Medulla oblongata (tissue), 1 donor: ENCODE measurements at regions not wholly inside any gene's neighbourhood (a gene's known extent, or its start where the extent isn't known, plus 50 kb on each side); places are given as distances from the start of the nearest gene placed in this dataset.
A peak's percentile ranks its signal among the peaks of the same experiment; 100 is the strongest.

ENCODE experiments used
- DNase-seq: peaks from one replicate; pipeline ENCODE4 v3.0.0-alpha.2; 2015; ENCODE audit errors: extremely low spot score

DNA sequence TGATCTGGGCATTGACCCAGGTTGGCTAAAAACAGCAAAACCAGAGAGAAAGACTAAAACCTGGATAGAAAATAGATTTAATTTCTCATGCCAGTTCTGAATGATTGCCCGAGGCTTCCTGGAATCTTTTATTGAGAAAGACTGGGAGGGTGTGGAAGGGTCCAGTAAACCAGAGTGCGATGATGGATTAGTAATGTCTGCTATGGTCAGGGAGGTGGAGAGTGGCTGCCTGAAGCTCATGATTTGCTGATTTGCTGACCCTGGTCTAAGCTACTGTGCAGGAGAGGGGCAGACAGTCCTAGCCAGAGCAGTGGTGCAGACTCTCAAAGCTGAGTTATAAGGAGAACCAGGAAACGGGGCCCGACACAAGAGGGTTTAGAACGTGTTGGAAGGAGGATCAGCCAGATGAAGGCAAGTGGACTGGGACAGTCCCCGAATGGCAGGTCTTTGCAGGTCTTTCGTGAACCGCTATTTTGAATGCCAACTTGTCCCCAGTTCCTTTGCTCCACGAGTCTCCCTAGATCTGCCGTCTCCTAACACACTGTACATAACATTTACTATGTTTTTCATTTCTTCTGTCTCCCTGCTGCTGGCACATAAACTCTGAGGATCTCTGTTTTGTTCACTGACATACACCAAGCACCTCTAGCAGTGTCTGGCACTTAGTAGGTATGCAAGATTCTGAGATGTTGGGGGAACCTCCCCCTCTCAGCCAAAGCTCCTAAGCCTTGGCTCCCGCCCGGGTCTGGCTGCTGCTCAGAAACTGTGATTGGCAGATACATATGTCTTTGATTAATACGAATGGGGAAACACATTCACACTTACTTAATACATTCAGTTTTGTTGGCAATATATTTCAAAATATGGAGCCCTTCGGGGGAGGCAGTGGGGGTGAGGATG lies 237.3 kb upstream of the TNRC6C start:
- no peak for DNase-seq

DNA sequence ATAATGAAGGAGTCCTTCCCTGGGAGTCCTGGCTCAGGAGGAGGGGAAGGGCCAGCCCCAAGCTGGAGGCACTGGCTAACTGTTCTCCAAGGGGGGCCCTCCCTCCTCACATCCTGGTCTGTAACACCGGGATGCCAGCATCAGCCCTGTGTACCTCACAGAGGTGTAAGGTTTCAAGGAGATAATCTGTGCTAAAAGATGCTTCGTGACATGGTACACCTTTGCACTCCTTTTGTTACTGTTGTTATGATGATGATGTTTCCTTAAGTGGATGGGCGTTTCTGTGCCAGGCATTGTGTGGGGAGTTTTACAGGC lies 236.7 kb upstream of the TNRC6C start:
- no peak for DNase-seq

GRCh38 chr17:77722366-77722765 lies 236.1 kb upstream of the TNRC6C start:
- DNase-seq: no peak

DNA sequence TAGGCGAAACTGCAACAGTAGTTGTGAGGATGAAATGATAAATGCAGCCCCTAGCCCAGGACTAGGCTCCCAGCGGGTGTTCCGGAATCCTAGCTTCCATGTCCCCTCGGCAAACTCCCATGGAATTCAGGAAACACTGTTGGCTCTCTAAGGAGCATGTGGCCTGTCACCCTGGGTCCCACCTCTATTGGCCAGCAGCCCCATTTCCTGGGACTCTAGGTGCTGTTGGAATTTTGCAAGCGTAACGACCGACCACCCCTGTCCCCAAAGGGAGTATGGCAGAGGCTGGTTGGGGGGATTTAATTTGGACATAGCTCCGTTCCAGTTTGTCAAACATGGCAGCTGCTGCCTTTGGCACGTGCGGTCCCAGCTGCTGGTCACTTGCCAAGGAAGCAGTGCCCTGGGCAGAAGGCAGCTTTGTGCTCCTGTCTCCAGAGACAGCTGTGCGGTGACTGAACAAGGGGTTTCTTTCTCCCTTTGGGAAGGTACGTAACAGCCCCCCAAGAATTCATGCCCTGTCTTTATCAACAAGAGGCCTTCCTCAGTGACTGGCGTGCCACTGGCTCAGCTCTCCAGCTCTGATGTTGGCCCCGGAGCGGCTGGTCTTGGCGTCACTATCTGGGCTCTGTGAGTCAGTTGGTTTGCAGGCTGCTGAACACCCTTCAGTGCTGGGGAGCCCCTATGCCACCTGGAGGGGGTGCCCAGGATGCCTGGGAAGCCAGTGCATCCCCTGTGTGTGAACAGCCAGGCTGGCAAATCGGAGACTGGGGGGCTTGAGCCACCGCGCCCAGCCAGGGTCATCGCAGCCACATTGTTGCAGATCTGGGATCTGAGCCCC lies 235.2 kb upstream of the TNRC6C start:
- peak; percentile 37 for DNase-seq

GRCh38 chr17:77723909-77724875 lies 234.3 kb upstream of the TNRC6C start:
- no peak for DNase-seq

- DNase-seq: no peak
Measured at GRCh38 chr17:77724876-77725615, 233.5 kb upstream of the TNRC6C start.

GRCh38 chr17:77725846-77726245 lies 232.7 kb upstream of the TNRC6C start:
- no peak for DNase-seq

- no peak for DNase-seq
Measured at GRCh38 chr17:77726549-77727006, 231.9 kb upstream of the TNRC6C start.

DNA sequence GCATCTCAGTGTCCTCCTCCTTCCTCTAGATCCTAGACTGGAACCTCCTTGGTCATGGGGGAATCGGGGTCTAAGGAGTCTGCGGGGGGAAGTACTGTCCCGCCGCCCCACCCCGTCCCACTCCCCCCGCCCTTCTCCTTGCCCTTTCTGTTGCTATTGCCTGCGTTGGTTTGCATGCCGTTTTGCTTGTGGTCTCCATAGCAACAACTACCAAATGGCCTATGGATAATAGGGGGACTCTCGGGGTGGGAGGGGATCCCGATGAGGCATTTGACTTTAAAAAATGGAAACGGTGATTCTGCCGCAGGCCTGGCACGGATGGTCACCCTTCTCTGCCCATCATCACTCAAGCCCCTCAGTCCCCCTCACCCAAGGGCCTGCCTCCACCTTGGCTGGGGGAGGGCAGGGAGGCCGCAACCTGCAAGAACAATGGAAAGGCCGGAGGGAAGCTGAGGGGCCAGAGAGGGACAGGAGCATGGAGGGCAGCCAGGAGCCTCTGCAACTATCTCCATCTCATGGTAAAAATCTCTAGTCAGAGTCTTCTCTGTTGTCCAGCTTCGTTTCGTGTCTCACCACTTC lies 231.4 kb upstream of the TNRC6C start:
- no peak for DNase-seq

- DNase-seq: no peak
Measured at GRCh38 chr17:77728474-77728795, 230.1 kb upstream of the TNRC6C start.

GRCh38 chr17:77728871-77729270 lies 229.6 kb upstream of the TNRC6C start:
- DNase-seq: no peak

DNA sequence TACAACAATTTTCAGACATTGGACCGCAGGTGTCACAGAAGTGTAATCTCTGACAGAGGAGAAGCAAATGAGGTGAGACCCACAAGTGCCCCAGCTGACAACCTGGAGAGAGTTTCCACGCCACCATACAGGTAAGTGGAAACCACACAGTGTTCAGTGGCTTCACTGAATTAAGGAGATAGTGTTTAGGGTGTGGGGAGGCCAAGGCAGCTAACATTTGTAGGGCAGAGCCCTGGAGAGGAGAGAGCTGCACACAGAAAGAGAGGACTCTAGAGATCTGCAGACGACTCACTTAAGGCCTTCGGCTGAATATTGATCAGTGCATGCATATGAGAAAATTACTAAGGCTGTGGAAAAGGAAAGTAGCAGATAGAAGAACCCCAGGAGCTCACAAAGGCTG lies 228.9 kb upstream of the TNRC6C start:
- DNase-seq: no peak

- no peak for DNase-seq
Measured at GRCh38 chr17:77730376-77730775, 228.1 kb upstream of the TNRC6C start.

- no peak for DNase-seq
Measured at GRCh38 chr17:77733576-77734296, 224.8 kb upstream of the TNRC6C start.

DNA sequence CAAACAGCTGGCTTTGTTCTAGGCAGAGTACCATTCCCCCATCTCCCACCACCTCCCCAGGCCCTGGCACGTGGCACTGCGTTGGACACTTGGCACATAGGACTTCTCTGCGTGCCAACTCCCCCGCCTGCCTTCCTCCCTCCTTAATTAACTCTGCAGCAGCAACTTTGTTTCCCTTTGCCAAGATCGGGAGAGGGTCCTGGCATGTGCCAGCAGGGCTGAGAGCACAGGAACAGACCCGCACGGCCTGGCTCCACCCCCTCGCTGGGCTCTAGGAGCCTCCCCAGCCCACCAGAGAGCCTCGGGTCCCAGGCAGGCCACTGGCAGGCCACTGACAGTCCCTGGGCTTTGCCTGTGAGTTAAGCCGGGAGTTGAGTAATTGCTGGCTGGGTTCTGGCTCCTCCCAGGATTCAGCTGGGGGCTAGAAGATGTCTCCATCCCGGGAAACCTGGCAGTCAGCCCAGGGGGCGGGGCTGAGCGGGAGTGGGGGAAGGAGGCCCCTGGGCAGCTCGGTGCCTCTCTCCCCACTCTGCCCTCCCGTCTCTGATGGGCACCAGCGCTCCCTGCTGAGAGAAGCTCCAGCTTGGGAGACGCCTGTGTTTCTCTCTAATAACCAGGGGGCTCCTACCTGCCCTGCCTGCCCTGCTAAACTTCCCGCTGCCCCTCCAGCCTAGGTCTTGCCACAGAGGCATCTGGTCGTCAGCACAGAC lies 224.0 kb upstream of the TNRC6C start:
- DNase-seq: peak; percentile 93

DNA sequence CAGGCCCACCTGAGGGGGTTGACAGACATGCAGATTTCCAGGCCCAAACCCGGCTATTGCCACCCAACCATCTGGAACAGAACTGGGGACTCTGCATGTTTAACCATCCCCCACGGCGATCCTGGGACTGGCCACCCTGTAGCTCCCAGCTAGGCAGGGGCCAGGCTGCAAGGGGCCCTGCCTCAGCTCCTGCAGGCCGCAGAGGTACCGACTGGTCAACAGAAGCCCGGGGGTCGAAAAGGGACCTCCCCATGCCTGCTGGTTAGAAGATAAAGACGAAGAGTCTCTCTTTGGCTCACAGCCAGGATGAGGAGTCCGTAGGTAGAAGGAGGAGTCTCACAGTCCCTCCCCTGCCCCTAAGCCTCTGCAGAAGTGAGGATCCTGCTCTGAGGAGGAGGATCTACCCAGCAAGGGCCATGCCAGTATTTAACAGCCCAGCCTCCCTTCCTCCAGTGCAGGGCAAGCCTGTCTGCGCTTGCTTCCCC lies 223.4 kb upstream of the TNRC6C start:
- peak; percentile 44 for DNase-seq

GRCh38 chr17:77735566-77736198 lies 222.8 kb upstream of the TNRC6C start:
- peak; percentile 62 for DNase-seq

- peak; percentile 14 for DNase-seq
Measured at GRCh38 chr17:77736199-77736585, 222.3 kb upstream of the TNRC6C start.

DNA sequence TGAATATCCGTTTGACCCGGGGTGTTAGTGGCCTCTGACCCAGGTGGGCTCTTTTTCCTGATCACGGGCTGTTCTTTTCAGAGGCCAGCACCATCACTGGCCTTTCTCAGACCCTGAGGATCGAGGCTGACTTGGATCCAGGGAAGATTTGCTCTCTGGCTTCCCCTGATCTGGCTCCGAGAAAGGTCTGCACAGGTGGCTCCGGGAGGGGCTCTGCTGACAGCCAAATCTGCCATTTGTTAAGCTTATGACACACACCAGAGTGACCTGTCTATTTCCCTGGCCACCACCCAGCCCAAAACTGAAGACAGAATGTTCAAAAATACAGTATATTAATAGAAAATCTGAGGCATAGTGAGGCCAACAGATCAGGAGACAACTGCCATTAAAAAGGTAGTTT lies 221.8 kb upstream of the TNRC6C start:
- no peak for DNase-seq
